Mononuclear cell (primary cell): ENCODE measurements at regions not wholly inside any gene's neighbourhood (a gene's known extent, or its start where the extent isn't known, plus 50 kb on each side); places are given as distances from the start of the nearest gene placed in this dataset.
"Not testable (repeated sequence)": the region's sequence is repeated elsewhere in the genome, so short reads cannot be mapped to it uniquely, and the experiment has no call there.

Experiments used
- H3K27me3 ChIP-seq: 2 replicates; pipeline ENCODE4 v1.6.0; 2011; ENCODE audit warnings: low read length, control low read depth; ENCODE audit not compliant: insufficient read depth
- H3K4me1 ChIP-seq: 2 replicates; pipeline ENCODE4 v1.5.1; 2011; ENCODE audit warnings: mild to moderate bottlenecking, low read length, control low read depth; ENCODE audit not compliant: insufficient read depth
- H3K4me3 ChIP-seq: 2 replicates; pipeline ENCODE4 v1.5.1; 2011; ENCODE audit warnings: mild to moderate bottlenecking, low read length, moderate library complexity
- H3K9me3 ChIP-seq: 2 replicates; pipeline ENCODE4 v1.5.1; 2011; ENCODE audit warnings: low read depth, mild to moderate bottlenecking, control low read depth, low read length

DNA sequence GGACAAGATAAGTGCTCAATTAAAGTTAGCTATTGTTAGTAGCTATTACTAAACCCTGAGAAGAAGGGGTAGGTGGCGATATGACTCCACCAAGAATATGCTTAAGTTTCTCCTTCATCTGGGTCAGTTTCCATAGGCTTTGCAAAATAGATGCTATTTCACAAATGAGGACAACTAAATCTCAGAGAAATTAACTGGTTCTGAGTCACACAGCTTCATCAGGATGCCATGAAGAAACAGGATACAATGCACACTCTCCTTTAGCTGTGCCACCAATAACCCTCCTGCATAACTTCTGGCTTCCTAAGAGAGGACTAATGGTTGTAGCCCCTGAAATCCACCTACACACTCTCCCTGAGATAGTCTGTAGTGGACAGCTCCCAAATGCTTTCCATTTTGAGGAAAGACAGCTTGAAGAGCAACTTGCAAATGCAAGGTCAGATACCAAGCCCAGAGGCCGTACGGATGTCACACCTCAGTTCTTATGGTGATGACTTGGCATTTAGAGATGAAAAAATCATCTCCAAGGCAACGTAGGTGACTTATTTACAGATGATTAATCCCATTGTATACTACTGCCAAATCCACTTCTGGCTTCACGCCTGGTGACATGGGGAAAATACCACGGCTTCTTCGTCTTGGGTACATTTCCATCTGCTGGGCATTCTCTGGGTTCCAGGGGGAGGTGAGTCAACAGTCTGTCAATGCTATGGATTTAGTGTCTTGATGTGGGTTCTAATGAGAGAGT lies 251.4 kb upstream of the IL12B start:
- Histone ChIP-seq H3K9me3 (no peaks in the 10 kb centered on the region), H3K27me3 (no peaks in the 10 kb centered on the region), H3K4me1 (no peaks in the 10 kb centered on the region), H3K4me3 (no peak overlapping the region)

DNA sequence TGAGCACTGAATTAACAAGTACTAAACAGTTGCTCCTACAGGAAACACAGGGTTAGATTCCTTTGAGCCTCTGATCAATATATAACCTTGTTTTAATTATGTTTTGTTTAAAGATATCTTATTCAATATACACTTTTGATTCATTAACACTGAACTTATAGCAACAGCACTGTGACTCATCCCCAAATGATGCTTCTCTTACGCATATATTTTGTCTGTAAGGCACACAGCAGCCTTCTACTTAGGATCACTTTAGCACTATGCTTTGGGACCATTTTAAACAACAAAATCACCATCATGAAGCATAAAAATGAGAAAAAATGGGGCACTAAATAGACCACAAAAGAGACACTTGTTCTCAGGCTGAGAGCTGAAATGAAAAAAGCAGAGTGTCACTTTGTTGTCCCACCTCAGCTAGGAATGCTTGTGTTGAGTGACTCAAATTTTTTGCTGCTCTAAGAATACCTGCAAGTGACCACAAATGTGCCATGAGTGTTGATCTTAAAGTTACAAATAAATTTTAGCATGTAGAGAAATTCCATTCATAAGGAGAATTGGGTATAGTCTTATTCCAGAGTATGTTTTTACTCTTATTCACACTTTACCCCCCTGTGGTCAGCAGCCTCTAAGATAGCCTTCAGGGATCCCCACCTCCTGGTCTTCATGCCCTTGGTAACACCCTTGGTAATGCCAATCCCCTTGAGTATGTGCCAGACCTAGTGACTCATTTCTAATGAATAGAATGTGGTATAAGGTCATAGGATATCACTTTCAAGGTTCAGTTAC lies 252.7 kb upstream of the IL12B start:
- Histone ChIP-seq H3K4me3 (no peak overlapping the region), H3K4me1 (no peaks in the 10 kb centered on the region), H3K9me3 (no peaks in the 10 kb centered on the region), H3K27me3 (no peaks in the 10 kb centered on the region)

DNA sequence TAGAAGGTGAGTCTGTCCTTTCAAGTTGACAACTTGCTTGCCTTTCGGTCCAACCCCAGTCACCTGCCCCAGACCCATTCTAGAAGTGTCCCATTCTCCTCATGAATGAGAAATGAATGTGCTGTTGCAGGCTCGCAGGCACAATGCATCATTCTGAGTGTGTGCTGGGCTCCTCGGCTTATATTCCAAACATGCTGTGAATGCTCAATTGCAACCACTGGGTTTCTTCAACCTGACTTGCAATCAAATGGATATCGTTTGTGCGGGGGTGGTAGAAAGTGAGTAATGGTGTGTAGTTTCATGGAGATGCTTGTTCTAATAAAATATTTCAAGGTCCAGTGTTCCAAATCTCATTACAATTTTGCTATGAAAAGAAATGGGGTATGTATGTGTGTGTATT lies 256.6 kb upstream of the IL12B start:
- no peaks in the 10 kb centered on the region for H3K9me3 ChIP-seq
- H3K27me3 ChIP-seq = no peaks in the 10 kb centered on the region
- H3K4me1 ChIP-seq = no peaks in the 10 kb centered on the region
- H3K4me3 ChIP-seq = no peak overlapping the region

DNA sequence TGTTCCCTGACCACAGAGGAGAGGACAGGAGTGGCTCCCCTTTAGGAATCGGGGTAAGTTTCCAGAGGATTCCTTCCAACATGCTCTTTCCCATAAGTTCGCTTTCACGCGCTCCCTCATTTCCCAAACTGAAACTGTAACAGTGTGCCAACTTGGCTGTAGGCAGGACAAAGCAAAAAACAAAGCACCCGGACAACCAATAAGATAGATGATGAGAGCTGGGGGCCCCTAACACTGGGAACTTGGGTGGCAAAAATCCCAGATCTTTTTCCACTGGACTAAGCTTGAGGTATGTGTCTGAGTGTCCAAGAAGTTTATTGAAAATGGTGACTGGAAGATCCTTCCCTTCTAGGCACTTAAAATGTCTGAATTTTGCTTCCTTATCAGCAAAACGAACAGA lies 258.7 kb upstream of the IL12B start:
- no peak overlapping the region for H3K4me3 ChIP-seq
- H3K9me3 ChIP-seq = no peaks in the 10 kb centered on the region
- H3K4me1 ChIP-seq = no peaks in the 10 kb centered on the region
- no peaks in the 10 kb centered on the region for H3K27me3 ChIP-seq

DNA sequence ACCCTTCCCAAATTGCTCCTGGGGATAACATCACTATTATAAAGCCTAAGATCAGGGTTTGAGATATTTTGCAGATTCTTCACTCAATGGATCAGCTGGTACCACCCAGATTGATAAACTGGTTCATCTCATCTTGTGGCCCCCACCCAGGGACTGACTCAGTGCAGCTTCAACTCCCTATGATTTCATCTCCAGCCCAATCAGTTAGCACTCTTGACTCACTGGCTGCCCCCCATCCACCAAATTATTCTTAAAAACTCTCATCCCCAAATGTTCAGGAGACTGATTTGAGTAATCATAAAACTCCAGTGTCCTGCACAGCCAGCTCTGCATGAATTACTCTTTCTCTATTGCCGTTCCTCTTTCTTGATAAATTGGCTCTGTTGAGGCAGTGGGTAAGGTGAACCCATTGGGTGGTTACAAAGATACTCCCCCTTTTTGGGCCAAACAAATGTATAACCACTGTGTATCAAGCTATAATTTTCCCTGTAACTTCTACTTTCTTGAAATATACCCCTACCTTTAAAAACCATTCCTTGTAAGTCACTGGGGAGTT lies 263.3 kb upstream of the IL12B start:
- Histone ChIP-seq H3K4me1 (no peaks in the 10 kb centered on the region), H3K4me3 (no peak overlapping the region)

DNA sequence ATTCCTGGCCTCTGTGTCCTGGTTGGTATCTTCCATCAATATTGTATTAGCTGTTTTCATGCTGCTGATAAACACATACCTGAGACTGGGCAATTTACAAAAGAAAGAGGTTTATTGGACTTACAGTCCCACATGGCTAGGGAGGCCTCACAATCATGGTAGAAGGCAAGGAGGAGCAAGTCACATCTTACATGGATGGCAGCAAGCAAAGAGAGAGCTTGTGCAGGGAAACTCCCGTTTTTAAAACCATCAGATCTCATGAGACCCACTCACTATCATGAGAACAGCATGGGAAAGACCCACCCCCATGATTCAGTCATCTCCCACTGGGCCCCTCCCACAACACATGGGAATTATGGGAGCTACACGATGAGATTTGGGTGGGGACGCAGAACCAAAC lies 265.3 kb upstream of the IL12B start:
- not testable (repeated sequence) for H3K27me3 ChIP-seq, H3K4me1 ChIP-seq, H3K9me3 ChIP-seq, H3K4me3 ChIP-seq

More for the DNA sequence above, 263.3 kb upstream of the IL12B start:
- H3K9me3 ChIP-seq = no peaks in the 10 kb centered on the region
- H3K27me3 ChIP-seq = no peaks in the 10 kb centered on the region

DNA sequence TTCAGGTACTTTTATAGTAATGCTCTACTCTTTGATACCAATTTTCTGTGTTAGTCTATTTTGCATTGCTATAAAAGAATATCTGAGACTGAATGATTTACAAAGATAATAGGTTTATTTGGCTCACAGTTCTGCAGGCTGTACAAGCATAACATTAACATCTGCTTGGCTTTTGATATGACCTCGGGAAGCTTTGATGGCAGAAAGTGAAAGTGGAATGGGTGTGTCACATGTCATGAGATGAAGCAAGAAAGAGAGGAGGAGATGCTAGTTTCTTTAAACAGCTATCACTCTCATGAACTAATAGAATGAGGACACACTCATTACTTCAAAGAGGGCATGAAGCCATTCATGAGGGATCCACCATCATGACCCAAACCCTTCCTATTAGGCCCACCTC lies 270.9 kb upstream of the IL12B start:
- no peaks in the 10 kb centered on the region for H3K27me3 ChIP-seq
- H3K9me3 ChIP-seq = peaks cover 8% of the 10 kb centered on the region
- no peaks in the 10 kb centered on the region for H3K4me1 ChIP-seq
- no peak overlapping the region for H3K4me3 ChIP-seq

DNA sequence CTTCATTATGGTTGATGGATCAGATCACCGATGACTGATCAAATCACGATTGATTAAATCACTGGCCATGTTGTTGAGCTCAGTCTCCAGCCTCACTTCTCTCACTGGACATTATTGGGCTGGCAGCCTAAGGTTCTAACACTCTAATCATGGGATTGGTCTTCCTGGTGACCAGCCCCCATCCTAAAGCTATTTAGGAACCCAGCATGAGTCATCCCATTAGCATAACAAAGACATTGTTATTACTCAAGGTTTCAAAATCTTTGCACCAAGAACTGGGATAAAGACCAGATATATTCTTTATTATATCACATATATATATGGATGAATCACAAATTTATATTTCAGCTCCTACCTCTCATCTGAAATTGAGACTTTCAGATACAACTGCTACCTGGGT lies 272.1 kb upstream of the IL12B start:
- Histone ChIP-seq H3K4me1 (no peaks in the 10 kb centered on the region), H3K27me3 (no peaks in the 10 kb centered on the region), H3K4me3 (no peak overlapping the region), H3K9me3 (peaks cover 8% of the 10 kb centered on the region)

DNA sequence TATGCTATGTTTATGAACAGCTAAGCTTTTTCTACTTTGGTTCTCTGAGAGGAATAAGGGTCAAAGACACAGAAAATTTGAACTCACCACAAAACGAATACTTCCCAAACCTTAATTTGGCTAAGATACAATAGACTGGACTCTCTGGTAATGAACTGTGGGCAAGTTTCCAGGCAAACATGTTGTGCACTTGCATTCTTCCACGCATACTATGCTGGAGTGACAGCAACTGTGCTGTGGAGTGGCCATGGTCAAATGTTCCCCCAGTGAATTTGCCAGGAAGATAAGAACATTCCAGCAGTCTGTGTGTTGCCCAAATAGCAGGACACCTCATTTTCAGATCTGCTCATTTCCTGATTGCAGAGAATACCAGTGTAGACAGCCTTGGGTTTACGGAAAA lies 275.3 kb upstream of the IL12B start:
- peaks cover 8% of the 10 kb centered on the region for H3K9me3 ChIP-seq
- no peak overlapping the region for H3K4me3 ChIP-seq
- H3K27me3 ChIP-seq = peaks cover 4% of the 10 kb centered on the region
- no peaks in the 10 kb centered on the region for H3K4me1 ChIP-seq

DNA sequence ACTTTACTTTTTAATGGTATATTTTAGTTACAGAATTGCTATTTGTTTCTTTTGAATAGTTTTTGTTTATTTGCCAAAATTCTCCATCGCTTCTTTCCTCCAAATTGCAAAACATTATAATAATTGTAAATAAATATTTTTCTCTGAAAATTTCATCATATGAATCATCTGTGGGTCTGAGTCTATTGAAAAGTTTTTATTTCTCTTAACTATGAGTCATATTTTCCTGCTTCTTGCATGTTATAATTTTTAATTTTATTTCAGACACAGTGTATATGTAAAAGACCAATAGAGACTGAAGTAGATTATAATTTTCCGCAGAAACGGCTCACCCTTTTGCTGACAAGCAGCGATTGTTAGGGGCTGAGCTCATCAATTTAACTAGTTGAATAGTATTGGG lies 279.1 kb upstream of the IL12B start:
- Histone ChIP-seq H3K4me3 (no peak overlapping the region), H3K4me1 (no peaks in the 10 kb centered on the region), H3K27me3 (peaks cover 4% of the 10 kb centered on the region), H3K9me3 (no peaks in the 10 kb centered on the region)

DNA sequence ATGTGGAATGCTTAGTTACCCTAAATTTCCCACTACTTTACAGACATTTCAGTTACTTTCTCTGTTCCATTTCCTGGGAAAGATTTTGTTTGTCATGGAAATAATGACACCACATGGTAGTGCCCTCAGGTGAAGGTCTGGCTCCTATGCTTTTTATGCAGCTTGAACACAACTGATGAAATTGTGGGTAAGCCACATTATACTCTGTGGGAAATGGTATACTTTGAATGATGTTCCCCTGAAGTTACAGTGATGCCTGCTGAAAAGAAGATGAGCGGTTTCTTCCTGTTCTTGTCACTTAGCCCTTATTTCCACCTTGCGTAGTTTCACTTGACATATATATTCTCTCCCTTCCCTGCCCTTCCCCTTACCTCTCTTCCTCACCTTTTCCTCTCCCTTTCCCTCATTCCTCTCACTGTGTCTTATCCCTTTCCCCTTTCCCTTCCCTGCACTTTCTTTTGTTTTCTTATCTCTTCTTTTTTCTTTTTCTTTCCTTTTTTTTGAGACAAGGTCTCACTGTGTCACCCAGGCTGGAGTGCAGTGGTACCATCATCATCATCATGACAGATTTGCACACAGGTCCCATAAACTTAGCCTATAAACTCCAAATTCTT lies 280.8 kb upstream of the IL12B start:
- no peaks in the 10 kb centered on the region for H3K9me3 ChIP-seq
- no peak overlapping the region for H3K4me3 ChIP-seq
- H3K27me3 ChIP-seq = peaks cover 4% of the 10 kb centered on the region
- no peaks in the 10 kb centered on the region for H3K4me1 ChIP-seq

DNA sequence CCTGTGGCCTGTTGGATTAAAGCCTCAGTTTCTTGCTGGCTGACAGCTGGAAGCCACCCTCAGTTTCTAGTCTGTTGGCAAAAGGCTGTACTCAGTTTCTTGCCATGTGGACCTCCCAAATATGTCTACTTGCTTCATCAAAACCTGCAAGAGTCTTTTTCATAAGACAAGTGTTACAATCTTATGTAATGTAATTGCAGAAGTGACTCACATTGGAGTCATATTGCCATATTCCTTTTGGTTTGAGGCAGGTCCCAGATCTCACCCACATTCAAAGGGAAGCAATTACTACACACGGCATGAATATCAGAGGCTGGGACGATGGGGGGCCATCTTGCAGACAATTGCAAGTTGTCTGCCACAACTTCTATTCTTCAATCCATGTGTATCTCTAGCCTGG lies 286.7 kb upstream of the IL12B start:
- no peaks in the 10 kb centered on the region for H3K4me1 ChIP-seq
- peaks cover 2% of the 10 kb centered on the region for H3K9me3 ChIP-seq
- H3K27me3 ChIP-seq = no peaks in the 10 kb centered on the region
- no peak overlapping the region for H3K4me3 ChIP-seq

DNA sequence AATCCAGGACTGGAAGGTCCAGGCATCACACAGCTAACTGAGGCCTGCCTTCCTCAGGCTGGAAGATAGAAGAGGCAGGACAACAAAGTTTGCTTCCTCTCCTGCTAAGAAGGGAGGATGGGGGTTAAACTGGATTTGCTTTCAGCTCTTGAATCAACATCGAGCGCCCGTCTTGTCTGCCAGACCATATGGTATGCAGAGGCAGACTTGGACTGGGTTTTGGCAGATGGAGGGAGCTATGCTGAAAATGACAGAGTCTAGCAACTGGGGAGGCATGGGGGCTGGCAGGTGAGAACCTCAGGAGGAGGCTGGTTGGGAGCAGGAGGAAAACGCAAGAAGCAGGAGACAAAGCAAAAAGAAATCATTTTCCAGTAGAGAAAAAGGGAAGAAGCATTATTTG lies 289.5 kb upstream of the IL12B start:
- no peak overlapping the region for H3K4me3 ChIP-seq
- H3K9me3 ChIP-seq = peaks cover 5% of the 10 kb centered on the region
- no peaks in the 10 kb centered on the region for H3K27me3 ChIP-seq
- H3K4me1 ChIP-seq = no peaks in the 10 kb centered on the region

DNA sequence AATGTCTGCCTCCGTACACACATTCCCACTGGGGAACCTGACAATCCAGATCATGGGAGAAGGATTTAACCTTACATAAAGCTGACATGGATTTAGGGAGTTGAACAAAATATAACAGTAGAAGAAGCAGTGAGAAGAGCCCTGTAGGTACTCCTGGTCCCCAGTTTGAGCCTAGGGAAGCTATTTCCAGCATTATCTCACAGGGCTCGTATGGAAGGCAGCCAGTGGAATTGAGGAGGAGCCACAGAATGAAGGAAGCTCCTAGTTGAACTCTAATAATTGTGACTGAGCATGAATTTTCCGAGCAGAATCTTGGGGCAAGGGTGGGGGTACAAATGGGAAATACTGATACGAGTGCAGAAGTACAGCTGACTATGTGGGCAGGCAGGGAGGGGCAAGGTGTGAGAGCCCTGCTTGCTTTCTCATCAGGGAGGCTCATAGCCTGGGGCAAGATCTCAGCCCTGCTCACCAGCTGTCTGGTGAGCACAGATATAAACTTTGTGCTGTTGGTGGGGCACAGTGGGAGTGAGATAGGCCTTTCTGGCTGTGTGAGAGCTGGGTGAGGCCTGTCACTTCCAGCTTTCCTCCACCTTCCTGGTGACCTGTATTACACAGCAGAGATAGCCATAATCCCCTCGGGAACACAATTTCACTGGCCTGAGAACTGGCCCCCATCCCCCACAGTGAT lies 290.7 kb upstream of the IL12B start:
- Histone ChIP-seq H3K4me1 (no peaks in the 10 kb centered on the region), H3K9me3 (peaks cover 5% of the 10 kb centered on the region), H3K27me3 (no peaks in the 10 kb centered on the region), H3K4me3 (no peak overlapping the region)

DNA sequence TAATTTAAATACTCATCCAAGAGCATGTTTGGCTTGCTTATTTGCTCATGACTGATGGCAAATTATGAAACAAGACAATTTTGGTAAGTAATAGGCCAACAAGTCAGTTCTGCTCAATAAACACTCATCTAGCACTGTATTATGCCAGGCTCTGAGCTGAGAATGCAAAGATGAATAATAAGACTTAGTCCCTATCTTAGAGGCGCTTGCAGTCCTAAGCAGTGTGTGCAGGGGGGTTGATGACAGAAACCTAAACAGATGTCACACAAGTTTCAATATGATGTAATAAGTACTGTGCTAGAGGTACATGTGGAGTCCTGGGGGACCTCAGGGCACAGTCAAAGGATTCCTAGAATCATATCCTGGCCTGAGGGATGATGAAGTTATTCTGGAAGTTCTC lies 287.6 kb upstream of the ADRA1B start:
- Histone ChIP-seq H3K9me3 (no peaks in the 10 kb centered on the region), H3K4me1 (no peaks in the 10 kb centered on the region), H3K27me3 (peaks cover 4% of the 10 kb centered on the region), H3K4me3 (no peak overlapping the region)
